Hepatocyte (in vitro differentiated cells): ENCODE measurements at regions not wholly inside any gene's neighbourhood (a gene's known extent, or its start where the extent isn't known, plus 50 kb on each side); places are given as distances from the start of the nearest gene placed in this dataset.

Experiments used
- DNase-seq: peaks from one replicate; pipeline ENCODE4 v3.0.0-alpha.2; 2016; ENCODE audit warnings: low spot score
- H2AFZ ChIP-seq: fragments of 200-600 bp; sonication (generic); 2 replicates; pipeline ENCODE4 v1.6.0; 2016; ENCODE audit warnings: antibody characterized with exemption, mild to moderate bottlenecking
- H3K27ac ChIP-seq: fragments of 200-600 bp; sonication (generic); 2 replicates; pipeline ENCODE4 v1.5.1; 2016; ENCODE audit warnings: mild to moderate bottlenecking
- H3K27me3 ChIP-seq: fragments of 200-600 bp; sonication (generic); 2 replicates; pipeline ENCODE4 v1.6.1; 2016
- H3K36me3 ChIP-seq: fragments of 200-600 bp; sonication (generic); replicated peaks from 2 replicates; pipeline ENCODE4 v1.5.1; 2016; ENCODE audit warnings: low read depth; ENCODE audit not compliant: insufficient read depth
- H3K4me1 ChIP-seq: fragments of 200-600 bp; sonication (generic); 2 replicates; pipeline ENCODE4 v1.5.1; 2016; ENCODE audit warnings: mild to moderate bottlenecking, moderate library complexity; ENCODE audit not compliant: insufficient read depth
- H3K4me2 ChIP-seq: fragments of 200-600 bp; sonication (generic); 2 replicates; pipeline ENCODE4 v1.6.0; 2016
- H3K4me3 ChIP-seq: fragments of 200-600 bp; sonication (generic); 2 replicates; pipeline ENCODE4 v1.5.1; 2016; ENCODE audit warnings: mild to moderate bottlenecking
- H3K79me2 ChIP-seq: fragments of 200-600 bp; sonication (generic); 2 replicates; pipeline ENCODE4 v1.6.0; 2017; ENCODE audit warnings: mild to moderate bottlenecking
- H3K9me2 ChIP-seq: fragments of 200-600 bp; sonication (generic); replicated peaks from 2 replicates; pipeline ENCODE4 v1.6.0; 2017; ENCODE audit warnings: mild to moderate bottlenecking; ENCODE audit not compliant: insufficient read depth
- H3K9me3 ChIP-seq: fragments of 200-600 bp; sonication (generic); 2 replicates; pipeline ENCODE4 v1.5.1; 2016; ENCODE audit warnings: low read depth, mild to moderate bottlenecking
- H4K20me1 ChIP-seq: fragments of 200-600 bp; sonication (generic); 2 replicates; pipeline ENCODE4 v1.6.0; 2016; ENCODE audit warnings: mild to moderate bottlenecking; ENCODE audit not compliant: insufficient read depth, poor library complexity, severe bottlenecking
- EZH2 ChIP-seq: fragments of 200-600 bp; sonication (generic); IDR thresholded peaks from 2 replicates; pipeline ENCODE4 v1.6.1; 2016; ENCODE audit warnings: antibody characterized with exemption, mild to moderate bottlenecking, borderline replicate concordance
- EZH2phosphoT487 ChIP-seq: fragments of 200-600 bp; sonication (generic); IDR thresholded peaks from one replicate; pipeline ENCODE4 v1.6.1; 2018; ENCODE audit warnings: antibody characterized with exemption, mild to moderate bottlenecking, low read depth, moderate library complexity; ENCODE audit not compliant: unreplicated experiment, severe bottlenecking
- WGBS: methylation state at CpG from one replicate; pipeline ENCODE4 v1.1.6; 2016; ENCODE audit warnings: low lambda C conversion rate; ENCODE audit errors: missing lambda C conversion rate; 5-methylcytosine and 5-hydroxymethylcytosine counted together
- TF ChIP-seq, protein P1 (sequence below): fragments of 200-600 bp; sonication (generic); IDR thresholded peaks from 2 replicates; pipeline ENCODE4 v1.5.1; 2016; ENCODE audit warnings: antibody characterized with exemption, mild to moderate bottlenecking; ENCODE audit not compliant: poor library complexity

DNA sequence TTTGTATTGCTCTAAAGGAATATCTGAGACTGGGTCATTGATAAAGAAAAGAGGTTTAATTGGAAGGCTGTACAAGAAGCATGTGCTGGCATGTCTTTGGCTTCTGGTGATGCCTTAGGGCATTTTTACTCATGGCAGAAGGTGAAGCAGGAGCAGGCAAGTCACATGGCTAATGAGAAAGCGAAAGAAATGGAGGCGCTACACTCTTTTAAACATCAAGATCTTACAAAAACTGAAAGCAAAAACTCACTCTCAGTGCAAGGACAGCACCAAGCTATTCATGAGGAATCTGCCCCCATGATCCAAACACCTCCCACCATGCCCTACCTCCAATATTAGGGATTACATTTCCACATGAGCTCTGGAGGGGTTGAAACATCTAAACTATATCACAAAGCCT is 1458.8 kb upstream of the ACO1 start:
- TF ChIP-seq EZH2 (no peak), EZH2phosphoT487 (no peak)
- TF ChIP-seq, protein P1, sequence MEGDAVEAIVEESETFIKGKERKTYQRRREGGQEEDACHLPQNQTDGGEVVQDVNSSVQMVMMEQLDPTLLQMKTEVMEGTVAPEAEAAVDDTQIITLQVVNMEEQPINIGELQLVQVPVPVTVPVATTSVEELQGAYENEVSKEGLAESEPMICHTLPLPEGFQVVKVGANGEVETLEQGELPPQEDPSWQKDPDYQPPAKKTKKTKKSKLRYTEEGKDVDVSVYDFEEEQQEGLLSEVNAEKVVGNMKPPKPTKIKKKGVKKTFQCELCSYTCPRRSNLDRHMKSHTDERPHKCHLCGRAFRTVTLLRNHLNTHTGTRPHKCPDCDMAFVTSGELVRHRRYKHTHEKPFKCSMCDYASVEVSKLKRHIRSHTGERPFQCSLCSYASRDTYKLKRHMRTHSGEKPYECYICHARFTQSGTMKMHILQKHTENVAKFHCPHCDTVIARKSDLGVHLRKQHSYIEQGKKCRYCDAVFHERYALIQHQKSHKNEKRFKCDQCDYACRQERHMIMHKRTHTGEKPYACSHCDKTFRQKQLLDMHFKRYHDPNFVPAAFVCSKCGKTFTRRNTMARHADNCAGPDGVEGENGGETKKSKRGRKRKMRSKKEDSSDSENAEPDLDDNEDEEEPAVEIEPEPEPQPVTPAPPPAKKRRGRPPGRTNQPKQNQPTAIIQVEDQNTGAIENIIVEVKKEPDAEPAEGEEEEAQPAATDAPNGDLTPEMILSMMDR: no peak
- DNase-seq: no peak
- H3K79me2 ChIP-seq: no peaks in the 10 kb centered on the region
- H3K27me3 ChIP-seq: no peaks in the 10 kb centered on the region
- H3K4me1 ChIP-seq: no peaks in the 10 kb centered on the region
- no peak overlapping the region for H2AFZ ChIP-seq
- no peaks in the 10 kb centered on the region for H3K36me3 ChIP-seq
- no peaks in the 10 kb centered on the region for H3K9me2 ChIP-seq
- no peak overlapping the region for H3K4me2 ChIP-seq
- no peak overlapping the region for H3K27ac ChIP-seq
- no peaks in the 10 kb centered on the region for H3K9me3 ChIP-seq
- H3K4me3 ChIP-seq: no peak overlapping the region
- WGBS: 95% methylated on average over 2 of the region's 2 CpGs
- no peaks in the 10 kb centered on the region for H4K20me1 ChIP-seq

DNA sequence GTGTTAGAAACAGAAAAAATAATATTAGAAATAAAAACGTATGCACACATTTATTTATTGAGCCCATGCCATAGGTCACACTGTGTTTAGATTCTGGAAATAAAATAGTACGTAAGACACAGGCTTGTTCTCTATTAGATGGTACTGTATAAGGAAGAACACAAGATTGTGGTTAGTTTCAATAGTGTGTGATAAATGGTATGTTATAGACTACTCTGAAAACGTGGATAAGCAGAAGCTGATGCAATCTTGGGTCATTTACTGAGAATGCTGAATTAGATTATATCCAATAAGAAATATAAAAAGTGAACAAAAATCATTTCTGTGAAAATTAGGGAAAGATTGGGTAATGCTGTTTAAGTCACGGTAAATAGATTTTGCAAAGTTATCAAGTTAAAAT is 1456.4 kb upstream of the ACO1 start:
- WGBS: 77% methylated on average over 4 of the region's 4 CpGs
- H3K9me2 ChIP-seq: no peaks in the 10 kb centered on the region
- TF ChIP-seq EZH2phosphoT487 (no peak), EZH2 (no peak)
- TF ChIP-seq, protein P1: no peak
- H3K27me3 ChIP-seq: no peaks in the 10 kb centered on the region
- H3K4me1 ChIP-seq: no peaks in the 10 kb centered on the region
- no peak overlapping the region for H3K27ac ChIP-seq
- no peaks in the 10 kb centered on the region for H3K79me2 ChIP-seq
- no peak overlapping the region for H2AFZ ChIP-seq
- no peaks in the 10 kb centered on the region for H4K20me1 ChIP-seq
- no peaks in the 10 kb centered on the region for H3K9me3 ChIP-seq
- no peak overlapping the region for H3K4me3 ChIP-seq
- no peak overlapping the region for H3K4me2 ChIP-seq
- no peak for DNase-seq
- H3K36me3 ChIP-seq: no peaks in the 10 kb centered on the region

DNA sequence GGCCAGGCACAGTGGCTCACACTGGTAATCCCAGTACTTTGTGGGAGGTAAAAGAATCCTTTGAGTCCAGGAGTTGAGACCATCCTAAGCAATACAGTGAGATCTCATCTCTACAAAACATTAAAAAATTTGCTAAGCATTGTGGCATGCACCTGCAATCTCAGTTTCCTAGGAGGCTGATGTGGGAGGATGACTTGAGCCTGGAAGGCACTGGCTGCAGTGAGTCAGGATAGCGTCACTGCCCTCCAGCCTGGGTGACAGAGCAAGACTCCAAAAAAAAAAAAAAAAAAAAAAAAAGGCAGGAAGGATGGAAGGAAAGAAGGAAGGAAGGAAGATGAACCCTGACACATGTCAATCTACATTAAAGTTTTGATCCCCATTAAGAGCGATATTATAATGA is 1452.2 kb upstream of the ACO1 start:
- H3K9me3 ChIP-seq: no peaks in the 10 kb centered on the region
- no peak overlapping the region for H3K27ac ChIP-seq
- DNase-seq: no peak
- H4K20me1 ChIP-seq: no peaks in the 10 kb centered on the region
- TF ChIP-seq EZH2: no peak
- TF ChIP-seq, protein P1: no peak
- TF ChIP-seq EZH2phosphoT487: no peak
- no peak overlapping the region for H2AFZ ChIP-seq
- H3K4me2 ChIP-seq: no peak overlapping the region
- H3K9me2 ChIP-seq: no peaks in the 10 kb centered on the region
- H3K4me3 ChIP-seq: no peak overlapping the region
- no peaks in the 10 kb centered on the region for H3K36me3 ChIP-seq
- WGBS: 83% methylated on average over 2 of the region's 2 CpGs
- H3K4me1 ChIP-seq: no peaks in the 10 kb centered on the region
- H3K79me2 ChIP-seq: no peaks in the 10 kb centered on the region
- H3K27me3 ChIP-seq: no peaks in the 10 kb centered on the region

DNA sequence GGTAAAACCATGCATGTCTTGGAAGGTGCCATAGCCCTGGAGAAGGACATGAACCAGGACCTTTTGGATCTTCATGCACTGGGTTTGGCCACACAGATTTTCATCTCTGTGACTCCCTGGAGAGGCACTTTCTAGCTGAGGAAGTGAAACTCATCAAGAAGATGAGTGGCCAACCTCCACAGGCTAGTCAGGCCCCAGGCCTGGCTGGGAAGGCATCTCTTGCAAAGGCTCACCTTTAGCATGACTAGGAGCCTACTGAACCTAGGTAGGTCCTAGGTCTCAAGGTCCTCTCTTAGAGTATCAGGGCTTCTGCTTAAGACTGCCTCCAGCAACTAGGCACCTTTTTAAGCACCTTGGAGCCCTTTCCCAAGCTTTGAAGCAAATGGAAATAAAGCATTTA is 1448.7 kb upstream of the ACO1 start:
- Histone ChIP-seq H2AFZ (no peak overlapping the region), H3K4me3 (no peak overlapping the region), H3K27me3 (no peaks in the 10 kb centered on the region), H3K27ac (no peak overlapping the region), H3K36me3 (no peaks in the 10 kb centered on the region), H3K9me3 (no peaks in the 10 kb centered on the region), H4K20me1 (no peaks in the 10 kb centered on the region), H3K9me2 (no peaks in the 10 kb centered on the region), H3K4me2 (no peak overlapping the region), H3K79me2 (no peaks in the 10 kb centered on the region), H3K4me1 (no peaks in the 10 kb centered on the region)
- no peak for DNase-seq
- TF ChIP-seq EZH2 (no peak), EZH2phosphoT487 (no peak)
- TF ChIP-seq, protein P1: no peak
